ENCODE measurements at regions not wholly inside any gene's neighbourhood (a gene's known extent, or its start where the extent isn't known, plus 50 kb on each side); places are given as distances from the start of the nearest gene placed in this dataset.

DNA sequence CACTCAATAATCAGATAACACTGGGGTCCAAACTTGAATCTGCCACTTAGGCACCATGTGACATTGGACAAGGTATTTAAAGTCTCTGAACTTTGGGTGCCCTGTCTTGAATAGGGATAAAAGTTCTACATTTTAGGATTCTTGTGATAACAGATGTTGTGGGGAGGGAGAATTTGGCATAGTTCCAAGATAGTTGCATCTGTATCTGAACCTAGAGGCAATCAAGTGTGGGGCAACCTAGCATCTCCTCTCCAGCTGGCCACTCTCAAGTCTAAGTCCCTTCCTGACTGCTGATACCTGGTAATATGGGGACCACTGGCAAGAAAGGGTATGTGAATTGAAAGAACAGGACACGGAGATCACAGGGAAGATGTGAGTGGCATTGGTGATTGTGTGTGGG, 256.1 kb downstream of the FOXO1 start:
- DNase-seq (ENCODE audit: low read depth in 2 of 2) = no peak

DNA sequence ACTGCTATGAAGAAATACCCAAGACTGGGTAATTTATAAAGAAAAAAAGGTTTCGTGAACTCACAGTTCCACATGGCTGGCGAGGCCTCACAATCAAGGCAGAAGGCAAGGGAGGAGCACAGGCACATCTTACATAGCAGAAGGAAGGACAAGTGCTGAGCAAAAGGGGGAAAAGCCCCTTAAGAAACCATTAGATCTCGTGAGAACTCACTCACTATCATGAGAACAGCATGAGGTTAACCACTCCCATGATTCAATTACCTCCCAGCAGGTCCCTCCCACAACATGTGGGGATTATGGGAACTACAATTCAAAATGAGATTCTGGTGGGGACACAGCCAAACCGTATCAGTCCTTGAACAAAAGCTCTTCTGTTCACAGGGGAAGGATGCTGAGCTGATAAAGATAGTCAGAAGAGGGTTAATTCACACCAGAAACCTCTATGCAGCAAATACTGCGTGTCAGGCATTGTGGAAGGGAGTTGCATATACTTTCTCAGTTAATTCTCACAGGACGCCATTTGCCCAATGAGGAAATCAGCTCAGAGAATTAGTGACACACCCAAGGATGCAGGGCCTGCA, 246.2 kb downstream of the FOXO1 start:
- DNase-seq (ENCODE audit: low read depth in 2 of 2) = no peak

DNA sequence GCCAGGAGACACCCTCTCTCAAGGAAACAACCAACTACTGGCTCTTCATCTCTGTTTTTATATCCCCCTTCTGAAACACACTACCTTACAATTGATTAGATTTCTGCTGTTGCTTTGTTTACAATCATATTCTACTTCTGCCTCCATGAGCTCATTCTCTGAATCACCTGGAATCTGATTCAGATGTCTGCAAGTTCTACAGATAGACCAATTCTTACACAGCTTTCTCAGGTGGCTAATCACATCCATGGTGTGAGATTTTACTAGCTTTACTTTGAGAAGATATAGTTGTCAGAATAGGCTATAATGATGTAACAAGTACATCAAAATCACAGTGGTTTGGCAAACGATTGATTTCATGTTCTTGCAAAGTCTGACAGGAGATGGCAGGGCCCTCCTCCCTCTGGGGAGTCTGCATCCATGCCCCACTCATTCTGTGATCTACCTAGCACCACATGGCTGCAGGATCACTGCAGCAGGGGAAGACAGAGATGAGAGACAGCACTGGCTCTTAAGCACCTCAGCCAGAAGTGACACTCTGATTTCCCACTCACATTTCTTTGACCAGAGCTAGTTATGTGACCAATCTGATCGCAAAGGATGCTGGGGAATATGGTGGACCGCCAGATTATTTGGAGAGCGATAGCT, 243.7 kb downstream of the FOXO1 start:
- no peak for DNase-seq (ENCODE audit: low read depth in 2 of 2)

DNA sequence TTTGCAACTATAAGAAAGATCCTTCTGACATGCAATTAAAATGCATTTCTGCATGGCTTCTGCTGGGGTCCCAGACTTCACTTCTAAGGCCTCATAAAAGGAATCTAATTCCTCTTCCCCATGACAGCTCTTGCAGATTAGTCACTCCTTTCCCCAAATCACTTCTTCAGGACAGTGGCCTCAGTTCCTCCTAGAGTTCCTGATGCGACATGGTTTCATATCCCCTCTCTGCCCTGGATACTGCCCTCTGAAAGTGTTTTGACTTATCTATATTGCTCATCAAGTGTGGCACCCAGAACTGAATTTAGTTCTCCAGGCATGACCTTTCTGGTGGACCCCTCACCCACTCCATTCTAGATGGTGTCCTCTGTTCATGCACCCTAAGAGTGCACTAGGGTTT, 238.1 kb downstream of the FOXO1 start:
- no peak for DNase-seq (ENCODE audit: low read depth in 2 of 2)

DNA sequence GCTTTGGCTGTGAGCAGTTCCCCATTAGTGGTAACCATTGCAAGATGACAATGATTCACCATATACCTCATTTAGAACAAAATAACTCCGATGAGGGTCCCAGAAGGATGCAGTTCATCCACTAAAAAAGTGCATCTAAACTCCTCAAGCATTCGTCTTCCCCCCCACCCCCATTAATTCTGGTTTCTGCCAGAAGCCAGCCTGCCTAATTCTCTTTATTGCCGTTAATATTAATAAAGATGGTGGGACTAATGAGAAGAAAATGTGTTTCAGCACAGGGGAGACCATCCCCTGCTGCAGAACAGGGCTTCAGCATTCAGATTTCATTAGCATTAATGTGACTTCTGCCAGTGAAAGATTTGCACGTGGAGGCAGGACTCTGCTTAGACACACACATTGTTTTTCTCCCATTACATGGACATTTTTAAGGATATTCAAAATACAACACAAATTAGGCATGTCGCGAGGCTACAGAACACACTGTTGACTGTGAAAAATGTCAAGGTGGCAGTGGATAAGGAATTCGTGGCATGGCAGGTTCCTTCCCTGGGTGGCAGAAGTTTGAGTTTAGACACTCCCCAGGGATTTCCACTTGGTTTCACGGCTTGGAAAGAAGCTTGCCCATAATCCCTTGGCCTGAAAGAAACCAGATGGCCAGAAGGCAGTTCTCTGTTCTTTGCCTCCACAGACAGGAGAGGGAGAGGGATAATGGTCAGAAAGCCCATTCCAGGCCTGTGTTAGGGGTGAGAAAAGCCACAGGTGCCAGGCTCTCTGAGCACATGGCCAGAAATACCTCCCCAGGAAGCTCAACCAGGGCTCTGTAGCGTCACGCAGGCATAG, 236.5 kb downstream of the FOXO1 start:
- no peak for DNase-seq (ENCODE audit: low read depth in 2 of 2)

DNA sequence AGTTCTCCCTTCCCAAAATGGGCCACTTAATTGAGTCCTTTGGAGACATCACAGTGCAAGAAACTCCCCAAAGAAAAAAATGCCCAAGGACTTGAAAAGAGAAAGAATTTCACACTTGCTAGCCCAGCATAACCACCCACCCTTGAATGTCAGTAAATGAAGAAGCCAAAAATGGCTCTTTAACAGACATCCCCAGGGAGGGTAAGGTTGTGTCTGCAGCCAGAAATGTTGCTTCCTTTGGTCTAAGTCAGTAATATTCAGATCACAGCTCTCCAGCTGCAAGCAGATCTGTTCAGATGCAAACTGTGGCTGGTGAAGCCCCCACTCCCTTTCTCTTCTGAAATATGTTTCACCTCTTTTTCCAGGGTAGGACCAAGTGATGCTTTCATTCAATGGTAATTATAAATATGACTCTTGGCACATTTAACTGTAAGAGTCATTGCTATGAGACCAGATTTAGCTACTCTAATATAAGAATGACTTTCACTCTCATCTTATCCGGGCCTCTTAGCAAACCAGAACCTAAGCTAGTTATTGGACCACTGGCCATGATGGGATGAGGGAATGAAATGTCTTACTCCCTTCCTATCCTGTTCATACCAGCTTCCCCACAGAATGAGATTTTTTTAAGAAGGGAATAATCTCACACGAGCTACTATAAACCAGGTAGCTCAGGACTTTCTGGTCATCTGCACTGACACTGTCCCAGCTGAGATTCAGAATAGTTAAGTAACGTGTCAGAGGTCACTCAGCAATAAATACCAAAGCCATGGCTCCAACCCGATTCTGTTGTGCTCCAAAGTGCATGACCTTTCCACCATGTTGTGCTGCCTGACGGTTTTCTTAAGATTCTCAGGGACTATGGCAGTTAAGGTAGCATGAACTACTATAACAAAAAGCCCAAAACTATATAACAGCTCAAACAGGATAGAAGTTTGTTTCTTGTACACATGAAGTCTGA, 234.1 kb downstream of the FOXO1 start:
- no peak for DNase-seq (ENCODE audit: low read depth in 2 of 2)

DNA sequence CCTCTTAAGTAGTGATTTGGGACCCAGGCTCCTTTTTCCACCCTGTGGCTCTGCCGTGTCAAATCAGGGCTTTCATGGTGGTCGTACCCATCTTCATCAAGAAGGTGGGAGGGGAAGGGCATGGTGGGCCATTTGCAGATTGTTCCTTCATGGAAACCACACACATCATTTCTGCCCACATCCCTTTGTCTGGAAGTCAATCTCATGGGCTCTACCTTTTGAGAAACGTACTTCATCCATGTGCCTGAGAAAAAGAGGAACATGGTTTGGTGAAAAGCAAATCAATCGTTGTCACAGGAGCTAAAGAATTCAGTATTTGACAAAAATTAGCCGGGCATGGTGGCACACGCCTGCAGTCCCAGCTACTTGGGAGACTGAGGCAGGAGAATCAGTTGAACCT, 233.4 kb downstream of the FOXO1 start:
- DNase-seq (ENCODE audit: low read depth in 2 of 2) = no peak

DNA sequence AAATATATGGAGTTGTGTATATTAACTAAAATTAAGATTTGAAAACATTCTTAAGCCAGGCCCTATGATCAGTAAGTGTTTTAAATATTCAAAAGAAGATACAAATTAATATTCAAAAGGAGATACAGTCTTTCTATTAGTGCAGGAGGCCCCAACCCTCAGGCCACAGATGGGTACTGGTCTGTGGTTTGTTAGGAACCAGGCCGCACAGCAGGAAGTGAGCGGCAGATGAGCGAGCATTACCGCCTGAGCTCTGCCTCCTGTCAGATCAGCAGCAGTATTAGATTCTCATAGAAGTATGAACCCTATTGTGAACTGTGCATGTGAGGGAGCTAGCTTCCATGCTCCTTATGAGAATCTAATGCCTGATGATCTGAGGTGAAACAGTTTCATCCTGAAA, 232.9 kb downstream of the FOXO1 start:
- DNase-seq (ENCODE audit: low read depth in 2 of 2) = peak; percentile 8 to 26

DNA sequence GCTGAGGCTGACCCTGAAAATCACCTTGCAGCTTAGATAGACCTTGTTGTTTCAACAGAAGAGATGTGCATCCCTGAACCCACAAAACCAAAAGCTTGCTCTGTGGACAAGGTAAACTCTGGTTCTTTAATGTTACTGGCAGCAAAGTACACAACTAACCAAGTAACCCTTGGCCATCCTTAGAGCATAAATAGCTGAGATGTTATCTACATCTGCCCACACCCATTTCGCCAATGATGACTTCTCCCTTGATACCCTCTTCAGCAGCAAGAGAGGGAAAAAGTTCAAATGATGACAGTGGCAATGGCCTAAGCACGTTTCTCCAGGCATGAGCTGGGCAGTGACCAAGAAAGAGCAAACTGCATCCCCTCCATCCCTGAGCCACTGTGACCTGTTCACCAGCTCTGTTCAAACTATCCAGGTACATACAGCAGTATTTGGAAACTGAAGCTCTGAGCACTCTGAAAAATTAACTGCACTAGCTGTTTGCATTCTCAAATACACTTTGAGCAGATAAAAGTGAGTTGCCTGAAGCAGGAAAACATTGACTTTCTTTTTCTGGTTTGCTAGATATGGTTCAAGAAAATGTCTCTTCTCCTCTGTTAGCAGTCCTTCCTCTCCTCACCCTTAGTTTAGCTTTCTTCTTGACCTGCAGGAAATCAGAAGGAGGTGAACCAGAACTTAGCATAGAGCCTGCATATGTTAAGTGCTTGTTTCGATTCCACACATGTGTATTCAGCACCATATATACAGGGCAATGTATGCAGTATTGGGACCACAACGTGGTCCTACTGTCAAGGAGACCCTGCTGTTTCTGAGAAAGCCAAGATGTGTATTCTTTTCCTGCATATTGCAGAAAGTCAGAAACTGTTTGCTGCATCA, 231.7 kb downstream of the FOXO1 start:
- DNase-seq (ENCODE audit: low read depth in 2 of 2) = no peak

DNA sequence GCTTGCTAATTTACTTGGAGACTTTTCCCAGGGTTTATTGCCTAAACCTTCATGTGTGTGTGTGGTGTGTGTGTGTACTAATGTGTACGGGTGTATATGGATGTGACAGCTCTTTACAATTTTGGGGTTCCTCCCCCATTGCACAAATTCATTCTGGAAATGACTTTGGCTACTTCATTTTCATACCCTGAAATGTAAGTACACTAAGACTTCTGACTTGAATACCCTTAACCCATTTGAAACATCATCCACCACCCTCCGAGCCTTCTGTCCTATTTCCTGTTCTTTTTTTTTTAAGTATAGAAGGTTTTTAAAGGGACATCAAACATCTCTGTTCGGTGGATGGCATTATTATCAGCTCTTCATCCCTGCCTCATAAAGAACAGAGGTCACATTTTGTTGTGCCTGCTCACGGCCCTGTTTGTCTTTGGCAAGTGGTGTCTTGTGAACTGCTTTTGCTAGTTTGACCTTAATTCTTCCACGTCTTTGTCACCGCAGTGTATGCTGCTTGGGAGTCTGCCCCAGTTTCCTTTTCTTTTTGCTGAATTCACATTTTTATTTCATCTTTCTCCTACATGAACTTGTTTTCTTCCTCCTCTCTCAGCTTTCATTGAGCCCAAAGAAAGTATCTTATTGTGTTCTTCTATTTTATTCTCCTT, 228.3 kb downstream of the FOXO1 start:
- DNase-seq (ENCODE audit: low read depth in 2 of 2) = no peak

DNA sequence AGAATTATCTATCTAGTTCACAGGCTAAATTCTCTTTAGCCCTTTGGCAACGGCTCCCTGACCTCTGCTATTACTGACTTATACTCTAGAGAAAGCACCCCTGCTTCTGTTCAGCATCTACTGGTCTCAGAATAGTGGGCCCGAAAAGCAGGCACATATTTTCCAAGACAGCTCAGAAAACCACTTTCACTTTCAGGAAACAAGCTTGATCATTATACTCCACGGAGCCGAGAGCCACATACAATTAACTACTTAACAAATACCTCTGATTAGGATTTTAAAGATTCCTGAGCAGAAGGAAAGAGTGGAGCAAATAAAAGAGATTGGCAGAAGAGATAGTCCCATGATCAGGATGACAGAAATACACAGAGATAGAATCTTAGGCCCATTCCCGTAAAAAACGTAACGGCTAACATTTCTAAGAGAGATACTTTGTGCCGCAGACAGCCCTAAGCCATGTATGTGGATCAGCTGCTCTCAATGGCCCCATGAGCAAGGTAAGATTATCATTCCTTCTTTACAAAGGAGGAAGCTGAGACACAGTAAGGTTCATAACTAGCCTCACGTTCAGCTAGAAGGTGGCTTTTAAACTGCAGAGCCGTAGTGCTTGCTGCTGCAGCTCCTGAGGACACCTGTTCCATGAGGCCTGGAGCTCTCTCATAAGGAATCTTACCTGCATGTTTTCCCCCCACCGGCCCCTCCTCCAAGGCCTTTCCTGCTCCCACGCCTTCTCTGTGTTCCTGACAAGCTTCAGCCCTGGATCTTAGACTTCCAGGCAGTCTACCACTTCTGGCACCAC, 227.2 kb downstream of the FOXO1 start:
- peak in 1 of 2 donors; percentile 10 for DNase-seq (ENCODE audit: low read depth in 2 of 2)

DNA sequence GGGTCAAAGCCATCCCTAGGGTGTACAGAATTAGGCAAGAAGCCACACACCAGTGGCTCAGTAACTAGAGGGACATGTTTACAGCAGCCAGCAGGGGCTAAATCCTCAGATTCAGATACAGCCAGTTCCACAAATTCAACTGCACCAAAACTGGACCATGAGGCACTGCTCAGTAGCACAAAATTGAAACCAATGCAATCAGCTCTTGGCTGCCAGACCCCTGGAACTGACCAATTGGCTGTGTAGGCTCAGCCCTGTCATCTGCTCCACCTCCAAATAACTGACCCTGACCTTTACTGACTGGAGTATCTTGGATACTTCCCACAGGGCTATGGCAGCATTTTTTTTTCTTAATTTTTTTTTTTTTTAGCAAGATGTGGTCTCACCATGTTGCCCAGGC, 226.5 kb downstream of the FOXO1 start:
- no peak for DNase-seq (ENCODE audit: low read depth in 2 of 2)

DNA sequence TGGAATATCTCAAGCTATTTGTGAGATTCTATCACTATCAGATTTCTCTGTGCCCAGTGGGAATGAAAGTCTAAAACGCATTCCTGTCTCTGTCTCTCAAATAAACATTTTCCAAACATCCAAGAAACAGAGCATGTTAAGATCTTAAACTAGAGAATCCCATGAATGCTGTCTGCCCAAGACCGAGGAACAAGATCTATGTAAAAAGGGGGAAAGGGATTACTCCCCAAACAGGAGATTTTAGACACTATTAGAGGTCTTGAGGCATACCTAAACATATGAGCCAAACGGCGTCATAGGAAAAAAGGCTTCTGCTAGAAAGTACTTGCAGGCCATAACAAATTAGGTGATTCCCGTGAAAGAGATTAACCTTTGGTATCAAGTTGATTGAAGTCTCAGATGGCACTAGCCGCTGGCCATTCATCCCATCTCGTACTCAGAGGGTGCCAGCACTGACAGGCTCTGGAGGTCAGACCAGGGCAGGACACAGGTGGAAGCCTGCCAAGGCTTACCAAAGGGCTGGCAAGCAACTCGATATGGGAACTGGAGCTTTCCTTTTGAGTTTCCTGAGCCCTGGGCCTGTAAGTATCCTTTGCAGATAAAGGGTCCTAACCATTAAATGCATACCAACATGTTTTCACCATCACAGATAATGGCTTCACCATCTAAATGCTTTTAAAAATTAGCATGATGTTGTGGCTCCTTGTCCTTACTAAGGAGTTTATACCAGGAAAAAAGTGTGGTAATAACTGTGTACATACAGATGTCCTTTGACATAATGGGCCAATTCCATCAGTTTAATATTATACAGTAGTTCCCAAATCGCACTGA, 225.2 kb downstream of the FOXO1 start:
- no peak for DNase-seq (ENCODE audit: low read depth in 2 of 2)

DNA sequence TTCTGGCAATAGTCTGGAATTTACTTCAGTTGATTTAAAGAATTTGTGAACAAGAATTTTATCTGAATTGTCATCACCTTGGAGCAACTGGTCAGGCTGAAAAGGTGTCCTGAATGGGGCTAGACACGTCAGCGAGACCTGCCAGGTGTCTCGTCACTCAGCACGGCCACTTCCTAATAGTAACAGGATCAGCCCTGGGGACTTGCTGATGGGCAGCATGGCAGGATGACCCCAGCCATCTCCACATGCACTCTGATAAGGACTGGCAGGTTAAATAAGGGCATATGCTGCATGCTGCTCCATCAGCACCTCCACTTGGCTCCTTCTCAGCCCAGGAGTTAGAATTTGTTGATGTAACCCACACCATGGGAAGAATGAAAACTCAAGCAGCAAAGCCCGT, 224.2 kb downstream of the FOXO1 start:
- DNase-seq (ENCODE audit: low read depth in 2 of 2) = no peak

DNA sequence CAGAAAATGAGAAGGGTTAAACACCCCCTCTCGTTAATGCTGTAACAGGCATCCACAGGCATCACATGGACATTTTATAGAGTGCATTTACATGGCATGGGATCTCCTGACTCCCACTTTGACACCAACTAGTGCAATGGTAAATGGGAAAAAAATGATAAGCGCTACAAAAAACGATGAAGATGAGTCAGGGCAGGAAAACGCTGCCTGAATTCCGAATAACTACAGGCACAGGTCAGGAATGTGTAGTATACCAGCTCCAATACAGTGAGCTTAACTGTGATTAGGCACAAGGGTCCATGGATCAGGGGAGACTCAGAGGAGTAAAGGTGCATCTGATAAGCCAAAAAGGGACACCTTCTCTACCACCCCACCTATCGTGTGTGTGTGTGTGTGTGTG, 223.6 kb downstream of the FOXO1 start:
- no peak for DNase-seq (ENCODE audit: low read depth in 2 of 2)

DNA sequence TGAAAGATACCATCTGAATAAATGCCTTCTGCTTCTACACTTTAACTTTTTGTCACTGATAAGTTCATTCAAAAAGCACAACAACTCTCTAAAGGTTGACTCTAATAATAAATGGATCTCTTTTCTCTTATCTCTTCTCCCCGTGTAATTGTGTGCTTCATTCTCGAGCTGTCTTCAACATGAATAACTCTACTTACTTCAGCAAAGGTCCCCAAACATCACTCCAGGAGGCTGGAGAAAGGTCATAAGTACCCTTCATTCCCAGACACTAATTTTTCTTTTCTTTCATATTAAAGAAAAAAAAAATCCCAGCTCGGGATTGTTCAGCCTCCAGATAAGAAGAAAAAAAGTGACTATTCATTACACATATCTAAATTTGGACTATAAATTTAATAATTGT, 222.2 kb downstream of the FOXO1 start:
- DNase-seq (ENCODE audit: low read depth in 2 of 2) = no peak

DNA sequence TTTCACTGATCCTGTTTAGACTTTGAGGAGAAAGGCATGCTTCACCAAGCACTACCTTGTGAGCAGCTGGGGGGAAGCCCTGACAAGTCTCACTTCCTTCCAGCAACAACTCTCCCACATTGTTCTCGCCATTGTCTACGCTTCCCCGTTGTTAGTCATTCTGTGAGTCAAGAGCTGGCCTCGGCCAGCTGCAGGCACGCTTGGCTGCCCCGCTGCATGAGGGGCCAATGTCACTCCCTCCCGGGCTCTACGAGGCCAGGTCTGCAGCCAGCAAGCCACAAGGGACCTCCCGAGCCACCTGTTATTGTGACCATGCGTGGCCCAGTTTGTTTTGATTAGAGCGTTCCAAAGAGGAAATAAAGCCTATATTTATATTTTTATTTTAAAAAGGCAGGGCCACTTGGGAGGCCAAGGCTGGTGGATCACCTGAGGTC, 220.9 kb downstream of the FOXO1 start:
- peak in 1 of 2 donors; percentile 8 for DNase-seq (ENCODE audit: low read depth in 2 of 2)

DNA sequence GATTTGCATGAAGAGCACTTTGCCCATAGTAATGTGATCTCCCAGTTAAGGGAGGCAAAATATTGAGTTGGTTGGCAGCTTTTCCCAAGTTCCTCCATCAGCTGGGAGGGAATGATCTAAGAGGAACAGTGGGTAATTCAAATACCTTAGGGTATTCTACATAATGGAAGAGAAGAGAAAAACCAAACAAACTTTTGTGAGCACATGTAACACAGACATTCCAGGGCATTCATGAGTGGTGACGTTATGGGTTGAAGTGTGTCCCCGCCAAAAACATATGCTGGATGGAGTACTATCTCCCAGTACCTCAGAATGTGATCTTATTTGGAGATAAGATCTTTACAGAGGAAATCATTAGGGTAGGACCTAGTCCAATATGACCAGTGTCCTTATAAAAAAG, 220.1 kb downstream of the FOXO1 start:
- DNase-seq (ENCODE audit: low read depth in 2 of 2) = no peak

DNA sequence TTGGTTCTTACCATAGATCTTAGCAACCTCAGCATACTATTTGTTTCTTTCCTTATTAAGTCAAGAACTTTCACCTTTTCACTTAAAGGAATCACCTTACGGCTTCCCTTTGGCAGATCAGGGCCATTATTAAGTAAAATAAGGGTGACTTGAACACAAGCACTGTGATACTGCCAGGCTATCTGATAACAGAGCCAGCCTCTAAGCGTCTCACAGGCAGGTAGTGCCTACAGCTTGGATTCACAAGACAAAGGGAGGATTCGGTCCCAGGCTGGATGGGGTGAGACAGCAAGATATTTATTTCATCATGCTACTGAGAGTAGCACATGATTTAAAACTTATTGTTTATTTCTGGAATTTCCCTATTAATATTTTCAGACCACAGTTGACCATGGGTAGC, 218.6 kb downstream of the FOXO1 start:
- no peak for DNase-seq (ENCODE audit: low read depth in 2 of 2)

Data from stimulated activated CD8-positive, alpha-beta memory T cell treated with anti-CD3 and anti-CD28 coated beads, Interleukin-7, amount 100 ng/mL, for 4 hours (primary cell).